Esophagus squamous epithelium (tissue), 5 donors: ENCODE measurements at regions not wholly inside any gene's neighbourhood (a gene's known extent, or its start where the extent isn't known, plus 50 kb on each side); places are given as distances from the start of the nearest gene placed in this dataset.

Experiments
- DNase-seq: peaks from one replicate; lab custom pipeline; 2025; lab: John Stamatoyannopoulos, UW
- H3K27ac ChIP-seq, 4 donors: fragments of 200-600 bp; sonication (generic); one replicate each; pipeline ENCODE4 v1.5.1; 2016 to 2019; ENCODE audit warnings: mild to moderate bottlenecking in 1 of 4
- H3K27me3 ChIP-seq, 4 donors: fragments of 200-600 bp; sonication (generic); 1 replicate in 3 of 4; 2 replicates in 1 of 4; pipeline versions ENCODE4 v1.5.1 to v1.6.0; 2017 to 2021; ENCODE audit warnings: antibody characterized with exemption in 1 of 4
- H3K36me3 ChIP-seq, 3 donors: fragments of 200-600 bp; sonication (generic); one replicate each; pipeline ENCODE4 v1.5.1; 2016 to 2019
- H3K4me1 ChIP-seq, 3 donors: fragments of 200-600 bp; sonication (generic); one replicate each; pipeline ENCODE4 v1.5.1; 2017 to 2019
- H3K4me3 ChIP-seq, 4 donors: fragments of 200-600 bp; sonication (generic); 1 replicate in 3 of 4; 2 replicates in 1 of 4; pipeline ENCODE4 v1.5.1; 2016 to 2019; ENCODE audit warnings: mild to moderate bottlenecking in 2 of 4, moderate library complexity in 1 of 4
- H3K9me3 ChIP-seq, 3 donors: fragments of 200-600 bp; sonication (generic); one replicate each; pipeline ENCODE4 v1.5.1; 2016 to 2019
- POLR2A ChIP-seq, 4 donors: fragments of 450-650 bp; IDR thresholded peaks; one replicate each; pipeline ENCODE4 v1.6.1; 2017; ENCODE audit warnings: antibody characterized with exemption in 4 of 4, mild to moderate bottlenecking in 4 of 4, moderate library complexity in 3 of 4
- WGBS, 2 donors: methylation state at CpG; one replicate each; pipeline ENCODE4 v1.1.5; 2018; 5-methylcytosine and 5-hydroxymethylcytosine counted together
- intact Hi-C: fragments of 100-400 bp; cut with DNase I; formaldehyde crosslinking; loops from one replicate; pipeline ENCODE4 v1.15.0; 2022
- TF ChIP-seq, protein P1 (sequence below), 6 experiments: fragments of 450-650 bp in 4 of 6; fragments of 200-600 bp in 2 of 6; sonication (generic) in 2 of 6; IDR thresholded peaks; one replicate each; pipeline ENCODE4 v1.5.1; 2016 to 2019; ENCODE audit warnings: antibody characterized with exemption in 6 of 6, mild to moderate bottlenecking in 4 of 6, moderate library complexity in 4 of 6
- donor health status: DM: yes; HTN: yes; CAD: no.

DNA sequence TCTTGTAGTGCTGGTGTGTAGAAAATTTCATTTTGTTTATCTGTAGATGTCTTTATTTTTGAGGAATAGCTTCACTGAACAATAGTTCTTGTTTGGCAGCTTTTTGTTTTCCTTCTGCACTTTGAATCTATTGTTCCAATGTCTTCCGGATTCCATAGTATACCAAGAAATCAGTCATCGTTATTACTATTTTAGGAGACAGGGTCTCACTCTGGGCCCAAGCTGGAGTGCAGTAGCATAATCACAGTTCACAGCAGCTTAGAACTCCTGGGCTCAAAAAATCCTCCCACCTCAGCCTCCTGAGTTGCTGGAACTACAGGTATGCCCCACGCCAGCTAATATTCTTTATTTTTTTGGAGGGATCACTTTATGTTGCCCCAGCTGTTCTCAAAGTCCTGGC, 67.7 kb upstream of the RGS2 start:
- TF ChIP-seq, protein P1, sequence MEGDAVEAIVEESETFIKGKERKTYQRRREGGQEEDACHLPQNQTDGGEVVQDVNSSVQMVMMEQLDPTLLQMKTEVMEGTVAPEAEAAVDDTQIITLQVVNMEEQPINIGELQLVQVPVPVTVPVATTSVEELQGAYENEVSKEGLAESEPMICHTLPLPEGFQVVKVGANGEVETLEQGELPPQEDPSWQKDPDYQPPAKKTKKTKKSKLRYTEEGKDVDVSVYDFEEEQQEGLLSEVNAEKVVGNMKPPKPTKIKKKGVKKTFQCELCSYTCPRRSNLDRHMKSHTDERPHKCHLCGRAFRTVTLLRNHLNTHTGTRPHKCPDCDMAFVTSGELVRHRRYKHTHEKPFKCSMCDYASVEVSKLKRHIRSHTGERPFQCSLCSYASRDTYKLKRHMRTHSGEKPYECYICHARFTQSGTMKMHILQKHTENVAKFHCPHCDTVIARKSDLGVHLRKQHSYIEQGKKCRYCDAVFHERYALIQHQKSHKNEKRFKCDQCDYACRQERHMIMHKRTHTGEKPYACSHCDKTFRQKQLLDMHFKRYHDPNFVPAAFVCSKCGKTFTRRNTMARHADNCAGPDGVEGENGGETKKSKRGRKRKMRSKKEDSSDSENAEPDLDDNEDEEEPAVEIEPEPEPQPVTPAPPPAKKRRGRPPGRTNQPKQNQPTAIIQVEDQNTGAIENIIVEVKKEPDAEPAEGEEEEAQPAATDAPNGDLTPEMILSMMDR (IDR thresholded peaks at IDR 0.05) = no peak
- TF ChIP-seq POLR2A (IDR thresholded peaks at IDR 0.05) = no peak
- Histone ChIP-seq H3K9me3 (no peaks in the 10 kb centered on the region), H3K27me3 (no peaks in the 10 kb centered on the region), H3K36me3 (no peaks in the 10 kb centered on the region), H3K4me1 (no peaks in the 10 kb centered on the region), H3K4me3 (no peak overlapping the region), H3K27ac (no peak overlapping the region)
- no peak for DNase-seq
- WGBS, 2 donors = 87 to 93% methylated on average over 3 of the region's 3 CpGs
- intact Hi-C loops = no loop called here

DNA sequence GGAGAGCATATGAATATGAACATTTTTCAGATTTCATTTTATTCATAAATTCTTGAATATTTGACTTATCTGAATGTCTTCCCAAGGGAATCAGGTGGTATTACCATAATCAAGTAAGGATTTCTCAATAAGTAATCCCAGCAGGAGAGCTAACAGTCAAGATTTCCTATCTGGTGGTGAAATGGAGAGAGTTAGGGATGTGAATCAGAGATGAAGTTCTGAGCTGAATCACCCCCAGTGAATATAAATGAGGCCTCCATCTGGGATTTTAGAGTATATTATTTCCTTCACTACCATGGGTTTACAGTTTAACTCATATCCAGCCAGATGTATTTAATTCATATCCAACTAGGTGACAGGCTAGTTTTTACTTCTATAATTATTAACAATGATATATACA, 61.5 kb upstream of the RGS2 start:
- no peak for DNase-seq
- no peak overlapping the region for H3K4me3 ChIP-seq
- H3K36me3 ChIP-seq = no peaks in the 10 kb centered on the region
- no peaks in the 10 kb centered on the region for H3K9me3 ChIP-seq
- no peaks in the 10 kb centered on the region for H3K4me1 ChIP-seq
- intact Hi-C loops = no loop called here
- no peak overlapping the region for H3K27ac ChIP-seq
- no peak for TF ChIP-seq POLR2A (IDR thresholded peaks at IDR 0.05)
- TF ChIP-seq, protein P1 (IDR thresholded peaks at IDR 0.05) = no peak
- no peaks in the 10 kb centered on the region for H3K27me3 ChIP-seq

DNA sequence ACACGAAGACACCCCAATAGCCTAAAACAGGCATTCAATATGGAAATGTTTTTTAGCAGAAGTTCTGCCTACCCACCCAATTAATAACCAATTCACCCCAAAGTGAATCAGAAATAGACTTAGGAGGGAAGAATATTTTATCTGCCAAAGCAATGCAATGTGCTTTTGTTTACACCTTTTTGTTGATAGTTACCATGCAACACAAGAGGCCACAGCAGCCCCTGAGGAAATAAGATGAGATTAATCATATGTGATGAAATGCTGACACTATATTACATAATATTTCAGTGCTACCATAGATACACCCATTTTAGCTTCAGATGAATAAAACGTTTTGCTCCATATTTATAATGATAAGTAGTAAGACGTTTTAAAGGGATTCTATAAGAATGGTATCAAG, 60.9 kb upstream of the RGS2 start:
- intact Hi-C loops = no loop called here
- Histone ChIP-seq H3K27ac (no peak overlapping the region), H3K4me1 (no peaks in the 10 kb centered on the region), H3K4me3 (no peak overlapping the region), H3K27me3 (no peaks in the 10 kb centered on the region), H3K9me3 (no peaks in the 10 kb centered on the region), H3K36me3 (no peaks in the 10 kb centered on the region)
- TF ChIP-seq, protein P1 (IDR thresholded peaks at IDR 0.05) = no peak
- 36 to 53% methylated on average over 3 of the region's 3 CpGs for WGBS, 2 donors
- no peak for DNase-seq

DNA sequence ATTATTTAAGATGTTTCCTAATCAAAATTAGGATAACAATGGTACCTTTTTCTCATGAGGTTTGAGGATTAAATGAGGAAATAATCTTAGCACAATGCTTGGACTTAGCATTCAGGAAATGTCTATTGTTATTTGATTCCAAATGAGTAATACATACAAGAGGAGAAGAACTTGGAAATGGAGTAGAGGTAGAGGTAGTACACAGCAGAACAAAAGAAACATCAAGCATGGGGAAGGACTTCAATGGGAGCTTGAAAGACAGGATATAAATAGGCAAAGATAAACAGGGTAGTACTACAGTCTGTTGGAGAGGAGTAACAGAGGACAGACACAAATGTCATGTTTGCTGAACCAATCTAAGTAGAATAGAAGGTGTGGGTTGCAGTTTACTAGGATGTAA, 59.5 kb upstream of the RGS2 start:
- Histone ChIP-seq H3K9me3 (no peaks in the 10 kb centered on the region), H3K4me3 (no peak overlapping the region), H3K36me3 (no peaks in the 10 kb centered on the region), H3K4me1 (no peaks in the 10 kb centered on the region), H3K27me3 (no peaks in the 10 kb centered on the region), H3K27ac (no peak overlapping the region)
- TF ChIP-seq, protein P1 (IDR thresholded peaks at IDR 0.05) = no peak
- TF ChIP-seq POLR2A (IDR thresholded peaks at IDR 0.05) = no peak
- intact Hi-C loops = no loop called here
- DNase-seq = no peak

DNA sequence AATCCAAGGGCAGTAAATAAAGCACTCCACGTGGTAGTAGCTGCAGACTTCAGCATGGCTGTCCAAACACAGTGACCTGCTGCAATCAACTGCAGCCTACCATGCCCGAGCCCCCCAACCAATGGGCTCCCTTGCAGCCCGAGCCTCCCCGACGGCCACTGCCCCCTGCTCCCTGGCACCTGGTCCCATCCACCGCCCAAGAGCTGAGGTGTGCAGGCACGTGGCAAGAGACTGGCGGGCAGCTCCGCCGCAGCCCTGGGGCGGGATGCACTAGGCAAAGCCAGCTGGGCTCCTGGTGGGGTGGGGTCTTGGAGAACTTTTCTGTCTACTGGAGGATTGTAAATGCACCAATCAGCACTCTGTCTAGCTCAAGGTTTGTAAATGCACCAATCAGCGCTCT, 57.6 kb upstream of the RGS2 start:
- Histone ChIP-seq H3K36me3 (no peaks in the 10 kb centered on the region), H3K27me3 (no peaks in the 10 kb centered on the region), H3K27ac (no peak overlapping the region), H3K9me3 (no peaks in the 10 kb centered on the region), H3K4me3 (no peak overlapping the region), H3K4me1 (no peaks in the 10 kb centered on the region)
- no peak for DNase-seq
- 71 to 77% methylated on average over 2 of the region's 12 CpGs for WGBS, 2 donors
- intact Hi-C loops = no loop called here
- TF ChIP-seq, protein P1 (IDR thresholded peaks at IDR 0.05) = no peak
- TF ChIP-seq POLR2A (IDR thresholded peaks at IDR 0.05) = no peak
